Activated CD4-positive, alpha-beta T cell treated with anti-CD3 and anti-CD28 coated beads for 36 hours (primary cell): ENCODE measurements at regions not wholly inside any gene's neighbourhood (a gene's known extent, or its start where the extent isn't known, plus 50 kb on each side); places are given as distances from the start of the nearest gene placed in this dataset.

Experiments used
- ATAC-seq: fragments of 200-7000 bp; cut with Tn5 transposase; one replicate; pipeline ENCODE4 v1.10.0; 2021; ENCODE audit warnings: mild to moderate bottlenecking, moderate library complexity
- CTCF ChIA-PET: fragments of 350-600 bp; sonication (Branson Sonifier 250); formaldehyde crosslinking; loops from one replicate; lab custom pipeline; 2021; ENCODE audit warnings: antibody characterized with exemption; lab: Charles Lee
- POLR2A ChIA-PET: fragments of 350-600 bp; sonication (Branson Sonifier 250); formaldehyde crosslinking; loops from one replicate; lab custom pipeline; 2021; ENCODE audit warnings: antibody characterized with exemption, inconsistent platforms; lab: Charles Lee
- DNase-seq: peaks from one replicate; pipeline ENCODE4 v3.0.0-alpha.2; 2020
- H3K27ac Mint-ChIP-seq: one replicate; pipeline ENCODE4 v1.8.0; 2021; ENCODE audit warnings: mixed read lengths
- H3K27me3 Mint-ChIP-seq: one replicate; pipeline ENCODE4 v1.8.0; 2021; ENCODE audit warnings: mixed read lengths
- H3K36me3 Mint-ChIP-seq: one replicate; pipeline ENCODE4 v1.8.0; 2021; ENCODE audit warnings: low read depth, mixed read lengths
- H3K4me1 Mint-ChIP-seq: one replicate; pipeline ENCODE4 v1.8.0; 2021; ENCODE audit warnings: mixed read lengths
- H3K4me3 Mint-ChIP-seq: one replicate; pipeline ENCODE4 v1.8.0; 2021; ENCODE audit warnings: mild to moderate bottlenecking, moderate library complexity, mixed read lengths
- H3K9me3 Mint-ChIP-seq: one replicate; pipeline ENCODE4 v1.8.0; 2021; ENCODE audit warnings: low read depth, mixed read lengths
- intact Hi-C, 2 experiments: fragments of 100-400 bp; cut with DNase I in 1 of 2; cut with micrococcal nuclease in 1 of 2; formaldehyde crosslinking; loops; one replicate each; pipeline versions ENCODE4 v1.14.2 to v1.15.1; 2022 to 2024; cut with DNase I, micrococcal nuclease

DNA sequence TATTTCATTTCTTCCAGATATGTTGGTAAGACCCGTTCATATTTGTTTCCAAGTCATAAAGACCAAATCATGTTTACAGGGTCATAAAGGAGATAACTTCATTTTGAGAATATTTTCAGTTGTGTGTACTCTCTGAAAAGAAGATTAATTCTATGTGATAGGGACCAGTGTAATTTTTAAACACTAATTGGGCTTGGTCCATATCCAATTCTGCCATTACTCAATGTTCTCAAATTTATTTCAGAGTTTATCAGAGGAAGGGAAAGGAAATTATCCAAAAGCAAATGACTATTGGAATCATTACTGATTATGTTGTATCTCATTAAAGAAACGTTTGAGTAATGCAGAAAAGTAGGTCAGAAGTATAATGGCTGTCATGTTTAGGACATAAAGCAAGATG, 126.8 kb upstream of the DCN start:
- H3K27ac Mint-ChIP-seq = no peak overlapping the region
- ChIA-PET POLR2A (no interaction called here), CTCF (no interaction called here)
- no peaks in the 10 kb centered on the region for H3K4me1 Mint-ChIP-seq
- intact Hi-C loops = no loop called here
- no peak overlapping the region for H3K4me3 Mint-ChIP-seq
- H3K36me3 Mint-ChIP-seq = no peaks in the 10 kb centered on the region
- DNase-seq (no peak), ATAC-seq (no peak)
- H3K9me3 Mint-ChIP-seq = no peaks in the 10 kb centered on the region
- peaks cover 9% of the 10 kb centered on the region for H3K27me3 Mint-ChIP-seq

- Mint-ChIP-seq H3K4me3 (no peak overlapping the region), H3K9me3 (no peaks in the 10 kb centered on the region), H3K27ac (no peak overlapping the region), H3K36me3 (no peaks in the 10 kb centered on the region), H3K27me3 (peaks cover 9% of the 10 kb centered on the region), H3K4me1 (no peaks in the 10 kb centered on the region)
- intact Hi-C loops = no loop called here
- ChIA-PET CTCF (no interaction called here), POLR2A (no interaction called here)
- no peak for DNase-seq
- no peak for ATAC-seq
Observed at GRCh38 chr12:91307957-91308670, 125.5 kb upstream of the DCN start.

DNA sequence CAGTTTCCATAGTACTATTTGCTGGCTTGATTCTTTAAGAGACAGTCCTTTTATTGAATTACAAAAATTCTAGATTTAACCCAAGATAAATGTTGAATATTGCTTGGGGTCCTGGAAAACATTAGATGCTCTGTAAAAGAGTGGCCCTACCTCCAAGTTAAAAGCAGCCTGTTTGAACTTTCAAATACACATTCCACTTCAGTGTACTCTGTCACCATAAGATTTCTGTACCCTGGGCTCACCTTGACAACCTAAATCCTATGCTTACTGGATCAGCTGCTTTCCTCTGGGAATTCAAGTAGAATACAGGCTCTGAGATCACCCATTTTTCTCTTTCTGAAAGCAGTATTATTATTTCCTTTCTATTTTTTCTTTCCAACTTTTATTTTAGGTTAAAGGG, 107.7 kb upstream of the DCN start:
- peaks cover 2% of the 10 kb centered on the region for H3K9me3 Mint-ChIP-seq
- intact Hi-C loops = no loop called here
- DNase-seq (no peak), ATAC-seq (no peak)
- no peaks in the 10 kb centered on the region for H3K27me3 Mint-ChIP-seq
- H3K36me3 Mint-ChIP-seq = no peaks in the 10 kb centered on the region
- no peak overlapping the region for H3K4me3 Mint-ChIP-seq
- ChIA-PET CTCF (no interaction called here), POLR2A (no interaction called here)
- H3K4me1 Mint-ChIP-seq = no peaks in the 10 kb centered on the region
- no peak overlapping the region for H3K27ac Mint-ChIP-seq

DNA sequence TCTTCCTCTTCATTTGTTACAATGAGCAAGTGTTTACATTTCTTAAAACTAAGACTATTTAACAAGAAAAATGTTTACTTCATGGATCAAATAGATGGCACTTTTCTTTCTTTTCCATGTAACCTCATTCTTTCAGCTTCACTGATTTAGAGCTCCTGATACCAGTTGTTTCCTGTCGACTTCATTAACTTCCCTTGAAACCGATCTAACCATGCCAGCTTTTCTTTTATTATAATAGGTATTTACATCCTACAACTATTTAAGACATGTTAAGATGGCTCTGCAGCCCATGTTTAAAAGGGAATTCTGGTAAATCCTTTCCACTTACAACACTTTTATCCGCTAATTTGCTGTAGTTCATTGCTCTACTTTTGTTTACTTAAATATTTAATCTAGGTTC, 107.3 kb upstream of the DCN start:
- ATAC-seq (no peak), DNase-seq (no peak)
- H3K36me3 Mint-ChIP-seq = no peaks in the 10 kb centered on the region
- H3K27ac Mint-ChIP-seq = no peak overlapping the region
- CTCF ChIA-PET = no interaction called here
- POLR2A ChIA-PET = interaction anchor here (0.9 kb wide), 1 partner anchor 15 kb away, joined by 4 read pairs; no protein-coding TSS in a partner anchor
- H3K27me3 Mint-ChIP-seq = no peaks in the 10 kb centered on the region
- H3K4me1 Mint-ChIP-seq = no peaks in the 10 kb centered on the region
- intact Hi-C loops = no loop called here
- peaks cover under 1% of the 10 kb centered on the region for H3K9me3 Mint-ChIP-seq
- H3K4me3 Mint-ChIP-seq = no peak overlapping the region

DNA sequence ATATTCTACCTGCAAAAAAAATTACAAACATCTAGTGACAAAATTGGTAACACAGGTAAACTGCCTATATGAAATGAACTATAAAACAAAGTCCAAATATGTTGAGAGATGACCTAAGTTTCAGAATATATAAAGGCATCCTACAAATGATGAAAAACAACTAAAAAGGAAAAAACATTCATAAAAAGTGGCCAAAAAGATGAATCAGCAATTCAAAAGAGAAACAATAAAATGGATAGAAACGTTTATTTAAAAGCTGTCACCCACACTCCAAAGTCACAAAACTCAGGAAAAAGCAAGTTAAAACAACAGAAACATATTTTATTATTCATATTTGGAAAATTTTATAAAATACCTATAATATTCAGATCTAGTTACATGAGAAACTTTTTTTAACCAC, 106.5 kb upstream of the DCN start:
- ATAC-seq (no peak), DNase-seq (no peak)
- intact Hi-C loops = no loop called here
- ChIA-PET CTCF (interaction anchor here (0.8 kb wide), 1 partner anchor 180 kb away, joined by 3 read pairs; no protein-coding TSS in a partner anchor), POLR2A (interaction anchor here (0.9 kb wide), 1 partner anchor 14 kb away, joined by 4 read pairs; no protein-coding TSS in a partner anchor)
- H3K9me3 Mint-ChIP-seq = no peaks in the 10 kb centered on the region
- no peak overlapping the region for H3K27ac Mint-ChIP-seq
- H3K27me3 Mint-ChIP-seq = no peaks in the 10 kb centered on the region
- no peaks in the 10 kb centered on the region for H3K36me3 Mint-ChIP-seq
- H3K4me1 Mint-ChIP-seq = no peaks in the 10 kb centered on the region
- H3K4me3 Mint-ChIP-seq = no peak overlapping the region

- no peak for DNase-seq
- CTCF ChIA-PET = interaction anchor here (1.1 kb wide), 1 partner anchor 12 kb away, joined by 3 read pairs; no protein-coding TSS in a partner anchor
Observed at GRCh38 chr12:91287753-91288152, 105.1 kb upstream of the DCN start.

DNA sequence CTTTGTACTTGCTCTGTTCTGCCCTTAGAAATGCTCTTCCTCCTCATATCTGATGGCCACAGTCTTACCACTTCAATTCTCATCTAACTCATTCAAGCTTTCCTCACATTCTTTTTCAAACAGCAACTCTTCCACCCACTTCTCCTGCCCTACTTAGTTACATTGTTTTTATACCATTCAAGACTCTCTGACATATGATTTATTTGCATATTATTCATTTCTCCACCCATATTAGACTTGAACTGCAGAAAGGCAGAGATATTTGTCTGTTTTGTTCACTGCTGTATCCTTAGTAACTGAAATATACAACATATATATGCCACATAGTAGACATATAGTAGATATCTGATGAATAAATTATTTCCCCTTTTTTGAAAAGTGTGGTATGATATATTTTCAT, 95.5 kb upstream of the DCN start:
- H3K9me3 Mint-ChIP-seq = no peaks in the 10 kb centered on the region
- ChIA-PET CTCF (no interaction called here), POLR2A (no interaction called here)
- intact Hi-C loops = no loop called here
- DNase-seq (no peak), ATAC-seq (no peak)
- H3K27me3 Mint-ChIP-seq = peaks cover 16% of the 10 kb centered on the region
- H3K27ac Mint-ChIP-seq = no peak overlapping the region
- no peak overlapping the region for H3K4me3 Mint-ChIP-seq
- no peaks in the 10 kb centered on the region for H3K36me3 Mint-ChIP-seq
- H3K4me1 Mint-ChIP-seq = no peaks in the 10 kb centered on the region

More at GRCh38 chr12:91287753-91288152, 105.1 kb upstream of the DCN start:
- Mint-ChIP-seq H3K4me1 (no peaks in the 10 kb centered on the region), H3K27me3 (no peaks in the 10 kb centered on the region), H3K36me3 (no peaks in the 10 kb centered on the region), H3K9me3 (no peaks in the 10 kb centered on the region), H3K4me3 (no peak overlapping the region), H3K27ac (no peak overlapping the region)
- POLR2A ChIA-PET = no interaction called here
- ATAC-seq = no peak
- intact Hi-C loops = no loop called here

DNA sequence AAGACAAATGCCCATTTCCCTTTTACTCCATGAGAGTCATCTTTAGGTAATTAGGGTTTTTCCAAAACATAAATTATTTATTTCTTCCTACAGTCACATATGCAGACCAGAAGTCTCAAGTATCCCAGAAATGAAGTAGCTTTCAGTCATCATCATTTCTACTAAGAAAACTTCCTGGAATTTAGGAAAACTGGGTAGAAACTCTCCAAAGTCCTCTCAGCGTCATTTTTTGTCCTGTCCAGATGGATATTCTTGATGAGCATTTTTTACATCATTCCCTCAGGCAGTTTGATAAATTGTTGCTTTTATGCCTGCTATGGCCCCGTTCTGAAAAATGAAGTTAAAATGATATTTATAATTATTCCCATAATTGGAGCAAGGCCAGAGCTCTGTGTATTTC, 93.9 kb upstream of the DCN start:
- CTCF ChIA-PET = no interaction called here
- Mint-ChIP-seq H3K36me3 (no peaks in the 10 kb centered on the region), H3K4me3 (no peak overlapping the region), H3K9me3 (no peaks in the 10 kb centered on the region), H3K27me3 (peaks cover 21% of the 10 kb centered on the region), H3K27ac (no peak overlapping the region), H3K4me1 (no peaks in the 10 kb centered on the region)
- POLR2A ChIA-PET = no interaction called here
- DNase-seq (no peak), ATAC-seq (no peak)
- intact Hi-C loops = no loop called here

- Mint-ChIP-seq H3K9me3 (no peaks in the 10 kb centered on the region), H3K4me1 (no peaks in the 10 kb centered on the region), H3K36me3 (no peaks in the 10 kb centered on the region), H3K27me3 (peaks cover 21% of the 10 kb centered on the region), H3K4me3 (no peak overlapping the region), H3K27ac (no peak overlapping the region)
- intact Hi-C loops = no loop called here
- ChIA-PET CTCF (interaction anchor here (0.9 to 1.4 kb wide), 2 partner anchors 13 to 51 kb away, joined by 3 to 7 read pairs; no protein-coding TSS in a partner anchor), POLR2A (interaction anchor here (0.7 kb wide), 1 partner anchor 14 kb away, joined by 4 read pairs; no protein-coding TSS in a partner anchor)
- DNase-seq = no peak
- ATAC-seq = no peak
Observed at GRCh38 chr12:91275321-91275720, 92.7 kb upstream of the DCN start.

DNA sequence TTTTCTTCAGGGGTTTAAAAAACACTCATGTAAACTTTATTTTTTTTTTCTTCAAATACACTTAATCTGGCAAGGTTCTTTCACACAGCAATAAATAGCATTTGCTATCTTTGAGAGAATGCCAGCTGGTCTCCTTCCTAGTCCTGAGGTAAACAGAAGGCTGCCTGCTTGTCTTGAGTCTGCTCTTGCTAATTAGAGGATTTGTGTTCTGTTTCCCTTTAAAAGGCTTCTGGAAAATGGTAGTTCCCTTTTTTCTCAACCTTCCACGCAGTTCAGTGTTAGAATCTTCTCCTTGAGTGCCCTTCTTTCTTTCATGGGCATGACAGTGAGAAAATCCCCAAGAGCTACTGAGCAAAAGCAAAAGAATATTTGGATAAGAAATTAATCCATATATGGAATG, 92.3 kb upstream of the DCN start:
- no peak overlapping the region for H3K4me3 Mint-ChIP-seq
- DNase-seq = no peak
- CTCF ChIA-PET = interaction anchor here (0.9 to 1.4 kb wide), 2 partner anchors 13 to 52 kb away, joined by 3 to 7 read pairs; no protein-coding TSS in a partner anchor
- ATAC-seq = no peak
- H3K9me3 Mint-ChIP-seq = no peaks in the 10 kb centered on the region
- POLR2A ChIA-PET = interaction anchor here (0.7 kb wide), 1 partner anchor 15 kb away, joined by 4 read pairs; no protein-coding TSS in a partner anchor
- H3K27me3 Mint-ChIP-seq = peaks cover 21% of the 10 kb centered on the region
- H3K4me1 Mint-ChIP-seq = no peaks in the 10 kb centered on the region
- intact Hi-C loops = no loop called here
- no peak overlapping the region for H3K27ac Mint-ChIP-seq
- no peaks in the 10 kb centered on the region for H3K36me3 Mint-ChIP-seq

- ATAC-seq (no peak), DNase-seq (no peak)
- peaks cover 22% of the 10 kb centered on the region for H3K27me3 Mint-ChIP-seq
- intact Hi-C loops = no loop called here
- H3K36me3 Mint-ChIP-seq = no peaks in the 10 kb centered on the region
- no peak overlapping the region for H3K27ac Mint-ChIP-seq
- no peaks in the 10 kb centered on the region for H3K4me1 Mint-ChIP-seq
- POLR2A ChIA-PET = no interaction called here
- H3K9me3 Mint-ChIP-seq = no peaks in the 10 kb centered on the region
- H3K4me3 Mint-ChIP-seq = no peak overlapping the region
- CTCF ChIA-PET = no interaction called here
Observed at GRCh38 chr12:91273560-91273959, 90.9 kb upstream of the DCN start.

- peaks cover 18% of the 10 kb centered on the region for H3K27me3 Mint-ChIP-seq
- H3K36me3 Mint-ChIP-seq = no peaks in the 10 kb centered on the region
Observed at GRCh38 chr12:91272461-91273063, 89.9 kb upstream of the DCN start.

More at GRCh38 chr12:91272461-91273063, 89.9 kb upstream of the DCN start:
- ChIA-PET CTCF (no interaction called here), POLR2A (no interaction called here)
- Mint-ChIP-seq H3K4me3 (no peak overlapping the region), H3K9me3 (no peaks in the 10 kb centered on the region), H3K27ac (no peak overlapping the region), H3K4me1 (no peaks in the 10 kb centered on the region)
- ATAC-seq (no peak), DNase-seq (no peak)
- intact Hi-C loops = no loop called here
